ENCODE measurements at regions not wholly inside any gene's neighbourhood (a gene's known extent, or its start where the extent isn't known, plus 50 kb on each side); places are given as distances from the start of the nearest gene placed in this dataset.

- CTCF ChIA-PET: no interaction called here
- H4K20me1 ChIP-seq (replicated peaks; ENCODE audit: control insufficient read depth, extremely low read depth, insufficient read depth, low read length): no peaks in the 10 kb centered on the region
- H3K4me1 ChIP-seq (ENCODE audit: control insufficient read depth, extremely low read depth, insufficient read depth, low read length): no peaks in the 10 kb centered on the region
- no peak overlapping the region for H3K9ac ChIP-seq (replicated peaks; ENCODE audit: extremely low read depth, insufficient read depth, low read length)
- dilution Hi-C loops (cut with MboI; ENCODE audit: extremely low pct_ligation_motif_present, low sequenced_read_pairs): no loop called here
- H3K9me1 ChIP-seq (replicated peaks; ENCODE audit: control insufficient read depth, extremely low read depth, insufficient read depth, low read length): no peaks in the 10 kb centered on the region
- H3K27me3 ChIP-seq (ENCODE audit: control insufficient read depth in 2 of 2, insufficient read depth in 2 of 2, low read length in 2 of 2): no peaks in the 10 kb centered on the region
- POLR2A ChIA-PET: no interaction called here
- no peaks in the 10 kb centered on the region for H3K36me3 ChIP-seq (ENCODE audit: control insufficient read depth in 2 of 2, extremely low read depth in 1 of 2, insufficient read depth in 2 of 2, low read length in 2 of 2)
- no peak for DNase-seq (ENCODE audit: low read depth, low spot score)
- no peak overlapping the region for H2AFZ ChIP-seq (ENCODE audit: low read depth, low read length)
- FAIRE-seq: no peak
- H3K4me2 ChIP-seq (ENCODE audit: insufficient read depth, low read length): no peak overlapping the region
- intact Hi-C loops (cut with micrococcal nuclease): no loop called here
- no peak overlapping the region for H3K27ac ChIP-seq (ENCODE audit: insufficient read depth, low read depth, low read length)
- H3K9me3 ChIP-seq (replicated peaks; ENCODE audit: control insufficient read depth, insufficient read depth, low read length): no peaks in the 10 kb centered on the region
- no peak overlapping the region for H3K4me3 ChIP-seq (replicated peaks in 1 of 3; ENCODE audit: insufficient read depth in 1 of 3, low read depth in 1 of 3, low read length in 3 of 3)
- H3K79me2 ChIP-seq (ENCODE audit: control insufficient read depth, insufficient read depth, low read length): no peaks in the 10 kb centered on the region
- BruUV-seq (replicated peaks): no TSS peak
- TF ChIP-seq JUN (IDR thresholded peaks at IDR 0.05; ENCODE audit: borderline replicate concordance, insufficient read depth, insufficient read length, low read depth) (no peak), EZH2 (IDR thresholded peaks at IDR 0.05; ENCODE audit: borderline replicate concordance, low read depth, low read length, severe bottlenecking) (no peak), POLR2A (IDR thresholded peaks at IDR 0.05; ENCODE audit: low read depth, low read length) (no peak), CTCF (IDR thresholded peaks at IDR 0.05; ENCODE audit: extremely low read depth in 1 of 2, insufficient read depth in 1 of 2, low read depth in 1 of 2, low read length in 2 of 2) (no peak), POLR2AphosphoS5 (IDR thresholded peaks at IDR 0.05; ENCODE audit: insufficient read depth, low read depth, low read length) (no peak), FOS (IDR thresholded peaks at IDR 0.05; ENCODE audit: borderline replicate concordance, insufficient read depth, low read length) (no peak), MYC (IDR thresholded peaks at IDR 0.05; ENCODE audit: low read depth, low read length) (no peak), GATA2 (IDR thresholded peaks at IDR 0.05; ENCODE audit: insufficient read depth, insufficient read length, low read depth, low read length) (no peak), MAX (IDR thresholded peaks at IDR 0.05; ENCODE audit: insufficient read depth, insufficient read length) (no peak)
Measured at GRCh38 chr11:81673001-81673400, 1060.7 kb downstream of the FAM181B start.
